Hepatocyte (in vitro differentiated cells): ENCODE measurements at regions not wholly inside any gene's neighbourhood (a gene's known extent, or its start where the extent isn't known, plus 50 kb on each side); places are given as distances from the start of the nearest gene placed in this dataset.
A peak's percentile ranks its signal among the peaks of the same experiment; 100 is the strongest.

ENCODE experiments used
- DNase-seq: peaks from one replicate; pipeline ENCODE4 v3.0.0-alpha.2; 2016; ENCODE audit warnings: low spot score
- H2AFZ ChIP-seq: fragments of 200-600 bp; sonication (generic); 2 replicates; pipeline ENCODE4 v1.6.0; 2016; ENCODE audit warnings: antibody characterized with exemption, mild to moderate bottlenecking
- H3K27ac ChIP-seq: fragments of 200-600 bp; sonication (generic); 2 replicates; pipeline ENCODE4 v1.5.1; 2016; ENCODE audit warnings: mild to moderate bottlenecking
- H3K27me3 ChIP-seq: fragments of 200-600 bp; sonication (generic); 2 replicates; pipeline ENCODE4 v1.6.1; 2016
- H3K36me3 ChIP-seq: fragments of 200-600 bp; sonication (generic); replicated peaks from 2 replicates; pipeline ENCODE4 v1.5.1; 2016; ENCODE audit warnings: low read depth; ENCODE audit not compliant: insufficient read depth
- H3K4me1 ChIP-seq: fragments of 200-600 bp; sonication (generic); 2 replicates; pipeline ENCODE4 v1.5.1; 2016; ENCODE audit warnings: mild to moderate bottlenecking, moderate library complexity; ENCODE audit not compliant: insufficient read depth
- H3K4me2 ChIP-seq: fragments of 200-600 bp; sonication (generic); 2 replicates; pipeline ENCODE4 v1.6.0; 2016
- H3K4me3 ChIP-seq: fragments of 200-600 bp; sonication (generic); 2 replicates; pipeline ENCODE4 v1.5.1; 2016; ENCODE audit warnings: mild to moderate bottlenecking
- H3K79me2 ChIP-seq: fragments of 200-600 bp; sonication (generic); 2 replicates; pipeline ENCODE4 v1.6.0; 2017; ENCODE audit warnings: mild to moderate bottlenecking
- H3K9me2 ChIP-seq: fragments of 200-600 bp; sonication (generic); replicated peaks from 2 replicates; pipeline ENCODE4 v1.6.0; 2017; ENCODE audit warnings: mild to moderate bottlenecking; ENCODE audit not compliant: insufficient read depth
- H3K9me3 ChIP-seq: fragments of 200-600 bp; sonication (generic); 2 replicates; pipeline ENCODE4 v1.5.1; 2016; ENCODE audit warnings: low read depth, mild to moderate bottlenecking
- H4K20me1 ChIP-seq: fragments of 200-600 bp; sonication (generic); 2 replicates; pipeline ENCODE4 v1.6.0; 2016; ENCODE audit warnings: mild to moderate bottlenecking; ENCODE audit not compliant: insufficient read depth, poor library complexity, severe bottlenecking
- EZH2 ChIP-seq: fragments of 200-600 bp; sonication (generic); IDR thresholded peaks from 2 replicates; pipeline ENCODE4 v1.6.1; 2016; ENCODE audit warnings: antibody characterized with exemption, mild to moderate bottlenecking, borderline replicate concordance
- EZH2phosphoT487 ChIP-seq: fragments of 200-600 bp; sonication (generic); IDR thresholded peaks from one replicate; pipeline ENCODE4 v1.6.1; 2018; ENCODE audit warnings: antibody characterized with exemption, mild to moderate bottlenecking, low read depth, moderate library complexity; ENCODE audit not compliant: unreplicated experiment, severe bottlenecking
- WGBS: methylation state at CpG from one replicate; pipeline ENCODE4 v1.1.6; 2016; ENCODE audit warnings: low lambda C conversion rate; ENCODE audit errors: missing lambda C conversion rate; 5-methylcytosine and 5-hydroxymethylcytosine counted together
- TF ChIP-seq, protein P1 (sequence below): fragments of 200-600 bp; sonication (generic); IDR thresholded peaks from 2 replicates; pipeline ENCODE4 v1.5.1; 2016; ENCODE audit warnings: antibody characterized with exemption, mild to moderate bottlenecking; ENCODE audit not compliant: poor library complexity

DNA sequence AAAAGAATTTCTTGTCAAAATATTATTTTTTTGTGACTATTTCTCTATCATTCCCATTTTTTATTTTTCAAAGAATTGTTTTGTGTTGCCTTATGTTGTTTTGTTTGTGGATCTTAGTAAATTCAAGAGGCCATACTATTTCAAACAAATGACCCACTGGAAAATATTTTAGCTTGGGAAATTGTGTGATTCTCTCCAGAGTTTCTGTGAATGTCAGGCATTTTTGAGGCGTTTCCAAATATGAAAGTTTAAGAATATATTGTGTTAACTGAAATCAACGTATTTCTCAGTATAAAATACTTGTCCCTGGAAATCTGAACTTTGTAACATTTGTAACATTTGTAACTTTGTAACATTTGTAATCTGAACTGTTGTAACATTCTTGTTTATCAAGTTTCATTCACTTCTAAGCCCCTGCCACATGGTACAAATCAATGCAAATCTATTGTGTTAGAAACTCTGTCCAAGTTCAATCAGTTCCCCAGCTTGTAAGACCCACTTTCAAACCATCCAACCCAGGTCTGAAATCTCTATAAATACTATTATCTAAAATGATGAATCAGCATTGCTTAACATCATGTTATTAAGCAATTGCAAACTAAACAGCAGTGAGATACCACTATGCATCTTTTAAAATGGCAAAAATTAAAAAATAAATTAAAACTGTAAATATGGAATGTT lies 465.4 kb upstream of the GRID2 start:
- Histone ChIP-seq H3K79me2 (no peaks in the 10 kb centered on the region), H3K27ac (peak overlapping the region; percentile 21), H3K4me1 (peaks cover 12% of the 10 kb centered on the region), H4K20me1 (no peaks in the 10 kb centered on the region), H3K9me2 (no peaks in the 10 kb centered on the region), H3K4me2 (peak overlapping the region; percentile 10), H3K4me3 (no peak overlapping the region), H2AFZ (no peak overlapping the region), H3K9me3 (no peaks in the 10 kb centered on the region), H3K27me3 (no peaks in the 10 kb centered on the region), H3K36me3 (no peaks in the 10 kb centered on the region)
- TF ChIP-seq, protein P1, sequence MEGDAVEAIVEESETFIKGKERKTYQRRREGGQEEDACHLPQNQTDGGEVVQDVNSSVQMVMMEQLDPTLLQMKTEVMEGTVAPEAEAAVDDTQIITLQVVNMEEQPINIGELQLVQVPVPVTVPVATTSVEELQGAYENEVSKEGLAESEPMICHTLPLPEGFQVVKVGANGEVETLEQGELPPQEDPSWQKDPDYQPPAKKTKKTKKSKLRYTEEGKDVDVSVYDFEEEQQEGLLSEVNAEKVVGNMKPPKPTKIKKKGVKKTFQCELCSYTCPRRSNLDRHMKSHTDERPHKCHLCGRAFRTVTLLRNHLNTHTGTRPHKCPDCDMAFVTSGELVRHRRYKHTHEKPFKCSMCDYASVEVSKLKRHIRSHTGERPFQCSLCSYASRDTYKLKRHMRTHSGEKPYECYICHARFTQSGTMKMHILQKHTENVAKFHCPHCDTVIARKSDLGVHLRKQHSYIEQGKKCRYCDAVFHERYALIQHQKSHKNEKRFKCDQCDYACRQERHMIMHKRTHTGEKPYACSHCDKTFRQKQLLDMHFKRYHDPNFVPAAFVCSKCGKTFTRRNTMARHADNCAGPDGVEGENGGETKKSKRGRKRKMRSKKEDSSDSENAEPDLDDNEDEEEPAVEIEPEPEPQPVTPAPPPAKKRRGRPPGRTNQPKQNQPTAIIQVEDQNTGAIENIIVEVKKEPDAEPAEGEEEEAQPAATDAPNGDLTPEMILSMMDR = no peak
- TF ChIP-seq EZH2phosphoT487 (no peak), EZH2 (no peak)
- no peak for DNase-seq
- WGBS = 68% methylated on average over 2 of the region's 2 CpGs

DNA sequence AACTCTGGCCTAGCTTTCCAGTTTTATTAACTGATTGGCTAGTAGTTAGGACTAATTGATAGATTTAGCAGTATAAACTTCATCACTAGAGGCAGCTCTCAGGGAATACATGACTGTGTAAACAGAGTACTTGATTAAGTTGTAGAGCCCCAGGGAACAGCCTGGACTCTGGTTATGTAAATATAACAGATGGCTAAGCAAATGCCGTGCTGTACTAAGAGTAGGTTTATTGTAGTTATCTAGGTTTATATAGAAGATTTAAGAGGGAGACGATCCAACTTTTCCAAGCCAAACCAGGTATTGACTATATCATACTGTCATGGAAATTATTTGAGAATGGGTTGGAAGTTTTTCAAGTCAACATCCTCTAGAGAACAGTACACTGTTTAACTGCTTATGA lies 463.4 kb upstream of the GRID2 start:
- peak overlapping the region; percentile 34 for H3K4me2 ChIP-seq
- TF ChIP-seq EZH2 = no peak
- TF ChIP-seq EZH2phosphoT487 = no peak
- TF ChIP-seq, protein P1 = no peak
- H4K20me1 ChIP-seq = no peaks in the 10 kb centered on the region
- peaks cover 12% of the 10 kb centered on the region for H3K4me1 ChIP-seq
- no peaks in the 10 kb centered on the region for H3K9me3 ChIP-seq
- H3K27me3 ChIP-seq = no peaks in the 10 kb centered on the region
- WGBS = 12% methylated on average over 2 of the region's 2 CpGs
- DNase-seq = peak; percentile 46
- no peaks in the 10 kb centered on the region for H3K79me2 ChIP-seq
- no peak overlapping the region for H3K4me3 ChIP-seq
- H3K36me3 ChIP-seq = no peaks in the 10 kb centered on the region
- peak overlapping the region; percentile 19 for H3K27ac ChIP-seq
- no peaks in the 10 kb centered on the region for H3K9me2 ChIP-seq
- no peak overlapping the region for H2AFZ ChIP-seq

DNA sequence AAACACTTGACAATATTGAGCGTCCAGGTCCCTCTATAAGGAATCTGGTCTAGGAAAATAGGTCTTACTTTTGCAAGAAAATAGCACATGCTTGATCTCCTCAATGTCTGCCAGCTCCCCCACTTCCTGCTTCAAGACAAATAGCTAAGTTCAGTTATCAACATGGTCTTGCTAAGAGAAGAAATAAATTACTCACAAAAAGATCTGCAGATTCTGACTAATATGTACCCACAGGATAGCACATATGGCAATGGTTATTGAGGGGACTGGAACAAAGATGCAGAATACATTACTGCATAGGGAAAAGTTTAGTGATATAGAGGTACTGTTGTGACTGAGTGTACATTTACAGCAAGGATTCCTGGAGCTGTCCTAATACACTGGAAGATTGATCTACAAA lies 457.5 kb upstream of the GRID2 start:
- Histone ChIP-seq H3K9me3 (no peaks in the 10 kb centered on the region), H3K4me2 (no peak overlapping the region), H3K4me3 (no peak overlapping the region), H3K36me3 (no peaks in the 10 kb centered on the region), H3K79me2 (no peaks in the 10 kb centered on the region), H2AFZ (no peak overlapping the region), H3K27ac (no peak overlapping the region), H3K27me3 (no peaks in the 10 kb centered on the region), H3K9me2 (no peaks in the 10 kb centered on the region), H3K4me1 (no peaks in the 10 kb centered on the region), H4K20me1 (no peaks in the 10 kb centered on the region)
- TF ChIP-seq EZH2 = no peak
- WGBS = 83% methylated on average over 1 of the region's 1 CpG
- no peak for DNase-seq

DNA sequence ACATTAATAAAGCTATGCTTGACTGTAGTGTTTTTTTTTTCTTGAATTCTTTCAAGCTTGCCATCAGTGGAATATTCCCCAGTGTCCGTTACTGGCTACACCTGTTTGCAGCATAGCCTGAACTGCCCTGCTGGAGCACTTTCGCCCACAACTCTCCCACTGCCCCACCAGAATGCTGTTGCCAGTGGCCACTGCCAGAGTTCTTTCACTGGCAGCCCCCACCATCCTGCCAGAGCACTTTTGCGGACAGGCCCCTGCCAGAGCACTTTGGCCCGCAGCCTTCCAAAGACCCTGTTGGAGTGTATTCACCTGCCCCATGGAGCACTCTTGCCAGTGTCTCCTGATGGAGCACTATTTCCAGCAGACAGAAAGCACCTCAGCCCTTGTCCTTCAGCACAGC lies 452.3 kb upstream of the GRID2 start:
- DNase-seq = no peak
- no peak for TF ChIP-seq EZH2
- TF ChIP-seq, protein P1 = no peak
- TF ChIP-seq EZH2phosphoT487 = no peak
- no peaks in the 10 kb centered on the region for H3K4me1 ChIP-seq
- H3K4me3 ChIP-seq = no peak overlapping the region
- H2AFZ ChIP-seq = no peak overlapping the region
- no peak overlapping the region for H3K4me2 ChIP-seq
- no peaks in the 10 kb centered on the region for H3K79me2 ChIP-seq
- H3K27ac ChIP-seq = no peak overlapping the region
- 97% methylated on average over 4 of the region's 4 CpGs for WGBS
- no peaks in the 10 kb centered on the region for H3K9me2 ChIP-seq
- no peaks in the 10 kb centered on the region for H3K9me3 ChIP-seq
- H3K36me3 ChIP-seq = no peaks in the 10 kb centered on the region
- no peaks in the 10 kb centered on the region for H3K27me3 ChIP-seq
- H4K20me1 ChIP-seq = no peaks in the 10 kb centered on the region
